ENCODE measurements at regions not wholly inside any gene's neighbourhood (a gene's known extent, or its start where the extent isn't known, plus 50 kb on each side); places are given as distances from the start of the nearest gene placed in this dataset.

- ChIA-PET CTCF (no interaction called here), POLR2A (no interaction called here)
- no peak for TF ChIP-seq CTCF (IDR thresholded peaks at IDR 0.05; ENCODE audit: control extremely low read depth, extremely low read depth, low read depth, missing control alignments)
- no peak for DNase-seq (ENCODE audit: extremely low spot score)
Measured at GRCh38 chr6:169161572-169162167, 92.0 kb downstream of the THBS2 start.

GRCh38 chr6:169160855-169161560 lies 92.6 kb downstream of the THBS2 start:
- no peak for TF ChIP-seq CTCF (IDR thresholded peaks at IDR 0.05; ENCODE audit: control extremely low read depth, extremely low read depth, low read depth, missing control alignments)
- no peak for DNase-seq (ENCODE audit: extremely low spot score)
- CTCF ChIA-PET: no interaction called here
- POLR2A ChIA-PET: no interaction called here

GRCh38 chr6:169160091-169160854 lies 93.4 kb downstream of the THBS2 start:
- no peak for TF ChIP-seq CTCF (IDR thresholded peaks at IDR 0.05; ENCODE audit: control extremely low read depth, extremely low read depth, low read depth, missing control alignments)
- ChIA-PET POLR2A (no interaction called here), CTCF (no interaction called here)
- no peak for DNase-seq (ENCODE audit: extremely low spot score)

GRCh38 chr6:169159331-169159730 lies 94.3 kb downstream of the THBS2 start:
- ChIA-PET CTCF (no interaction called here), POLR2A (no interaction called here)
- no peak for TF ChIP-seq CTCF (IDR thresholded peaks at IDR 0.05; ENCODE audit: control extremely low read depth, extremely low read depth, low read depth, missing control alignments)
- DNase-seq (ENCODE audit: extremely low spot score): no peak

GRCh38 chr6:169158691-169159090 lies 95.0 kb downstream of the THBS2 start:
- TF ChIP-seq CTCF (IDR thresholded peaks at IDR 0.05; ENCODE audit: control extremely low read depth, extremely low read depth, low read depth, missing control alignments): no peak
- POLR2A ChIA-PET: no interaction called here
- CTCF ChIA-PET: no interaction called here

GRCh38 chr6:169158174-169158573 lies 95.5 kb downstream of the THBS2 start:
- no peak for DNase-seq (ENCODE audit: extremely low spot score)
- no peak for TF ChIP-seq CTCF (IDR thresholded peaks at IDR 0.05; ENCODE audit: control extremely low read depth, extremely low read depth, low read depth, missing control alignments)
- ChIA-PET CTCF (no interaction called here), POLR2A (no interaction called here)

More at GRCh38 chr6:169158691-169159090, 95.0 kb downstream of the THBS2 start:
- no peak for DNase-seq (ENCODE audit: extremely low spot score)

Data from GM10248 (cell line).